Kidney epithelial cell (primary cell): ENCODE measurements at regions not wholly inside any gene's neighbourhood (a gene's known extent, or its start where the extent isn't known, plus 50 kb on each side); places are given as distances from the start of the nearest gene placed in this dataset.

Source experiments
- DNase-seq: peaks from one replicate; pipeline ENCODE4 v3.0.0-alpha.2; 2010; ENCODE audit warnings: low read depth
- H3K27me3 ChIP-seq: 2 replicates; pipeline ENCODE4 v1.6.0; 2011; ENCODE audit warnings: low read length; ENCODE audit not compliant: control insufficient read depth, insufficient read depth
- H3K36me3 ChIP-seq: 2 replicates; pipeline ENCODE4 v1.5.1; 2011; ENCODE audit warnings: low read length; ENCODE audit not compliant: control insufficient read depth, insufficient read depth
- H3K4me3 ChIP-seq: 2 replicates; pipeline ENCODE4 v1.5.1; 2011; ENCODE audit warnings: low read depth, mild to moderate bottlenecking, control low read depth, low read length
- TF ChIP-seq, protein P1 (sequence below): IDR thresholded peaks from 2 replicates; pipeline ENCODE4 v1.5.1; 2011; ENCODE audit warnings: mild to moderate bottlenecking, moderate library complexity, low read length, control low read depth, inconsistent platforms; ENCODE audit not compliant: insufficient read depth, poor library complexity, severe bottlenecking

DNA sequence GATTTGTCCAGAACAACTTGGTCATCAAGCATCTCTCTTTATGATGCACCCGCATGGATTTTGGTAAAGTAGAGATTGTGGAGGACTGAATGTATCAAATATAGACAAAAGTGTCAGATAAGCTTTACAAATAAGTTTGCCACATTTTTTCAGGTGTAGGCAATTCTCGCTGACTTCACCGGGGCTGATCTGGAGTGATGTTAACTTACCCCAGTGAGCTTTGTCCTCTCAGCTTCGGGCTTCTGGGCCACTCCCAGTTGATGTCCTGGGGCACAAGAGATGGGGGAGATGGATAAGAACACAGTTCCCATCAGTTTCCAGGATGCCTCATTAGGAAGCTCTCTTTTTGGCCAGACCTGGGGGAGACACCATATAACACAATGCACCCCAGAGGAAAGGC lies 117.7 kb downstream of the ETS2 start:
- Histone ChIP-seq H3K4me3 (no peak overlapping the region), H3K27me3 (no peaks in the 10 kb centered on the region), H3K36me3 (no peaks in the 10 kb centered on the region)
- DNase-seq: no peak
- TF ChIP-seq, protein P1, sequence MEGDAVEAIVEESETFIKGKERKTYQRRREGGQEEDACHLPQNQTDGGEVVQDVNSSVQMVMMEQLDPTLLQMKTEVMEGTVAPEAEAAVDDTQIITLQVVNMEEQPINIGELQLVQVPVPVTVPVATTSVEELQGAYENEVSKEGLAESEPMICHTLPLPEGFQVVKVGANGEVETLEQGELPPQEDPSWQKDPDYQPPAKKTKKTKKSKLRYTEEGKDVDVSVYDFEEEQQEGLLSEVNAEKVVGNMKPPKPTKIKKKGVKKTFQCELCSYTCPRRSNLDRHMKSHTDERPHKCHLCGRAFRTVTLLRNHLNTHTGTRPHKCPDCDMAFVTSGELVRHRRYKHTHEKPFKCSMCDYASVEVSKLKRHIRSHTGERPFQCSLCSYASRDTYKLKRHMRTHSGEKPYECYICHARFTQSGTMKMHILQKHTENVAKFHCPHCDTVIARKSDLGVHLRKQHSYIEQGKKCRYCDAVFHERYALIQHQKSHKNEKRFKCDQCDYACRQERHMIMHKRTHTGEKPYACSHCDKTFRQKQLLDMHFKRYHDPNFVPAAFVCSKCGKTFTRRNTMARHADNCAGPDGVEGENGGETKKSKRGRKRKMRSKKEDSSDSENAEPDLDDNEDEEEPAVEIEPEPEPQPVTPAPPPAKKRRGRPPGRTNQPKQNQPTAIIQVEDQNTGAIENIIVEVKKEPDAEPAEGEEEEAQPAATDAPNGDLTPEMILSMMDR: no peak

DNA sequence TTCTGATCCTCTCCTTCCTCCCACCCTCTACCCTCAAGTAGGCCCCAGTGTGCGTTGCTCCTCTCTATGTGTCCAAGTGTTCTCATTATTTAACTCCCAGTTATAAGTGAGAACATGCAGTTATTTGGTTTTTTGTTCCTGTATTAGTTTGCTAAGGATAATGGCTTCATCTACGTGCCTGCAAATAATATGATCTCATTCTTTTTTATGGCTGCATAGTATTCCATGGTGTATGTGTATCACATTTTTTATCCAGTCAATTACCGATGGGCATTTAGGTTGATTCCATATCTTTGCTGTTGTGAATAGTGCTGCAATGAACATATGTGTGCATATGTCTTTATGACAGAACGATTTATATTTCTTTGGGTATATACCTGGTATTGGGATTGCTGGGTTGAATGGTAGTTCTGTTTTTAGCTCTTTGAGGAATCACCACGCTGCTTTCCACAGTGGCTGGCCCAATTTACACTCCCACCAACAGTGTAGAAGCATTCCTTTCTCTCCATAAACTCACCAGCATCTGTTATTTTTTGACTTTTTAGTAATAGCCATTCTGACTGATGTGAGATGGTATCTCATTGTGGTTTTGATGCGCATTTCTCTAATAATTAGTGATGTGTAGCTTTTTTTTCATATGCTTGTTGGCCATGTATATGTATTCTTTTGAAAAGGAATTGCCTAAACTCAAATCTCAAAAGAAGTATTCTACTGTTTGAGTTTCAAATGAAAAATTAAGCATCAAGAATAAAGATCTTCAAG lies 116.9 kb downstream of the ETS2 start:
- H3K36me3 ChIP-seq: no peaks in the 10 kb centered on the region
- no peak overlapping the region for H3K4me3 ChIP-seq
- H3K27me3 ChIP-seq: no peaks in the 10 kb centered on the region
- no peak for DNase-seq
- TF ChIP-seq, protein P1: no peak

DNA sequence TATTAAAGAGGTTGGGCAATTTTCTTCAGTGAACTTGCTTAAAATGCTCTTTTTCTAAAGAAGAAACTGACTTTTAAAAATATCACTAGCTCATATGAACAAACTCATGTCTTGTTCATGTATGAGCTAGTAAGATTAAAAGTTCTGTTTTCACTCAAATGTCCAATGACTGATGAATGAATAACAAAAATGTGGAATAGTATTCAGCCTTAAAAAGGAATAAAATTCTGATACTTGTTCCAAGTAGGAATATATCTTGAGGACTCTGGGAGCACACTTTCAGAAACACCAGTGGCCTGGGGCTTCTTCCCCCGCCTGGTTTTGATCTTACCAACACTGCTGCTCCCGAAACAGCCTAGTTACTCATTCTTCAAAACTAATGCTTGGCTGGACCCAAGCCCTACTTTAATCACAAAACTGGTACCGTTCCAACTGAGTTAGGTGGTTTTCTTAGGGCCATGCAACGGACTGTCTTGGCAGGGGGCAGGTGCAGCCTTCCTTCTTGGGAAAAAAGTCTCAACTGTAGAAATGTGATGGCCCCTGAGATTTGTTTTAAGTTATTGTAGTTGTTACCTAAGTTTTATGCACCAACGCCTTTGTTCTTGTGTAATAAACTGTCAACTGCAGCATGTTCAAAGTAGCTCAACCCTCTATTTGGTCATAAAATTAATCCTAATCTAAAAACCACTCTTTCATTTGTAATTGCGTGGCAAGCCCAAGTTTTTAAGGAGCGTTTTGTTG lies 116.0 kb downstream of the ETS2 start:
- TF ChIP-seq, protein P1: no peak
- no peaks in the 10 kb centered on the region for H3K36me3 ChIP-seq
- DNase-seq: no peak
- H3K4me3 ChIP-seq: no peak overlapping the region
- no peaks in the 10 kb centered on the region for H3K27me3 ChIP-seq

DNA sequence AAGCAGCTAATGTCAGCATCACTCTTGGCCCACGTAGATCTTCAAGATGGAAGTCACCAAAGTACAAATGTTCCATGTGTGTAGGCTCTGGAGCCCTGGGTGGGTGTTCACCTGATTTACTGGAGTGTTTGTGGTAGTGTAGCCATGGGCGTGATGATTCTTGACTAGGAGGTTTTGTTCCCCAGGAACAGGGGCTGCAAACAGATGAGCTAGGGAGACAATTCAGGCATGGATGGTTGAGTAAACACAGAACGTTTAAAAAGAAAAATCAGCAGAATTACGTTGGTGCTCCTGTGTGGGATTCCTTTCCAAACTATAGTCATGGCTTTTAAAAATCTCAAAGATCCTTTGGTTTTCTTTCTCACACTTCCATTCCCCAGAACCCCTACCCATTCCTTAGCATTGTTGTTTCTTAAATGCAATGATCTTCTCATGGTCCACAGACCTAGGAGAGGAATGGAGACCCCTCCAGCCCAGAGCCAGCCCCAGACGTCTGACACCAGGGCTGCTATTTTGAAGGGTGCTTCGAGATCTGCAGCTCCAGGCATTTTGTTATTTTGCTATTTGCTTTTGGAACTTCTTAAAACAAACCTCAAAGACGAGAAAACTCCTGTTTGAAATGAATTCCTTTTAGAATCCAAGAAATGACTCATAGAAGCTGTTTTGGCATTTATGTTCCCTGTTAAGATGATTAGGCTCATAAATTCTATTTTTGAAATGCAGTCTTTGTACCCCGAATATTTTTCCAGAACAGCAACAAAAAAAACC lies 115.1 kb downstream of the ETS2 start:
- Histone ChIP-seq H3K4me3 (no peak overlapping the region), H3K36me3 (no peaks in the 10 kb centered on the region), H3K27me3 (no peaks in the 10 kb centered on the region)
- TF ChIP-seq, protein P1: no peak
- no peak for DNase-seq

DNA sequence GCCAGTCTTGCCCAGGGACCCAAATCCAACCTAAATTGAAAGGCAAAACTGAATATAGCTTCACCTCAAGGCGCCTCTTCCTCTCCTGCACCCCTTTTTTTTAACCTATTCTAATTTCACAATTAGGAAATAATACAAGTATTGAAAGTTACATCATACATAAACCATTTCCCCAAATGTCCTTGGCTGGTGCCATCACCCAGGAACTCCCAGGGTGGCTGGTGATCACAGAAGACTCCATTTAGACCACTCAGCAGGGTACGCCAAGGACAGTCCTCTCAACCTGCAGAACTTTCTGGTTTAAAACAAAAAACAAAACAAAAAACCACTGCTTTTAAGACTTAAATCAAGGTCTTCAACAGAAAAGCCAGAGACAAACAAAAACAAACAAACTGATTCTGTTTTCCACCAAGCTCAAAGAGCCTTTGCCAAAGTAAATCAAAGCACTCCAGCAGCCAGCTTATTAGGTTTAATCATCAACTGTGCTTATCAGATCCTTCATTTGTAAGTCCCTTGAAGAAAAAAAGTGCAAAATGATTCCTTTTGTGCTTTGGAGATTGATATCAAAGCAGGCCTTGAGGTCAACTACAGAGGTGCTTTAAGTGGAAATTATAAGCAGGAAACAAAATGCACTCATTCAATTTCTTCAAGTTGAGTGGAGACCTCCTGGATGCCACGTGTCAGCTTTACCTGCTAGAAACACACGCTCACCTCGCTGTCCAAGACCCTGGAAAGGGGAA lies 113.0 kb downstream of the ETS2 start:
- TF ChIP-seq, protein P1: no peak
- H3K4me3 ChIP-seq: no peak overlapping the region
- no peak for DNase-seq

More for the DNA sequence above, 113.0 kb downstream of the ETS2 start:
- Histone ChIP-seq H3K36me3 (no peaks in the 10 kb centered on the region), H3K27me3 (peaks cover 3% of the 10 kb centered on the region)
